Retinal pigment epithelial cell (primary cell): ENCODE measurements at regions not wholly inside any gene's neighbourhood (a gene's known extent, or its start where the extent isn't known, plus 50 kb on each side); places are given as distances from the start of the nearest gene placed in this dataset.

Source experiments
- DNase-seq: peaks from one replicate; pipeline ENCODE4 v3.0.0-alpha.2; 2010; ENCODE audit warnings: low read depth
- H3K4me3 ChIP-seq: 2 replicates; pipeline ENCODE4 v1.5.1; 2011; ENCODE audit warnings: mild to moderate bottlenecking, low read length, control low read depth, moderate library complexity
- TF ChIP-seq, protein P1 (sequence below): conservative IDR thresholded peaks from 2 replicates; pipeline ENCODE4 v1.5.1; 2011; ENCODE audit warnings: low read depth, low read length, control low read depth, inconsistent platforms

DNA sequence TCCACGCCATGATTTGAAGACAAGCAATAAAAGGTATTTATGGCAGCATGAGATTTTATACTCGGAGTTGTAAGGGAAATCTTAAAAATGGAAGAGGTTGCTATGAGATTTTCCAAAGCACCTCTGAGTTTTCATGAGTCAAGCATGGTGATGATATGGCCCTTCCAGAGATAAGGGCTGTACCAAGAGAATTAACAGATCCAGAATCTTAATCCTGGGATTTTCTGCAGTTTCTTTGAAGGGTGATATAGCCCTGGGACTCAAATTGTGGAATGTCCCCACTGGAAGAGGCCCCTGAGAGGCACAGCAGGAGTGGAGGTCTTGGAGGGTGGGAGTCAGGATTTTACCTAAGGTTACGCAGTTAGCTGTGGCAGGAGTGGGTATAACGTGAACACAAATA lies 243.3 kb downstream of the ZNF621 start:
- H3K4me3 ChIP-seq: no peak overlapping the region
- DNase-seq: no peak
- TF ChIP-seq, protein P1, sequence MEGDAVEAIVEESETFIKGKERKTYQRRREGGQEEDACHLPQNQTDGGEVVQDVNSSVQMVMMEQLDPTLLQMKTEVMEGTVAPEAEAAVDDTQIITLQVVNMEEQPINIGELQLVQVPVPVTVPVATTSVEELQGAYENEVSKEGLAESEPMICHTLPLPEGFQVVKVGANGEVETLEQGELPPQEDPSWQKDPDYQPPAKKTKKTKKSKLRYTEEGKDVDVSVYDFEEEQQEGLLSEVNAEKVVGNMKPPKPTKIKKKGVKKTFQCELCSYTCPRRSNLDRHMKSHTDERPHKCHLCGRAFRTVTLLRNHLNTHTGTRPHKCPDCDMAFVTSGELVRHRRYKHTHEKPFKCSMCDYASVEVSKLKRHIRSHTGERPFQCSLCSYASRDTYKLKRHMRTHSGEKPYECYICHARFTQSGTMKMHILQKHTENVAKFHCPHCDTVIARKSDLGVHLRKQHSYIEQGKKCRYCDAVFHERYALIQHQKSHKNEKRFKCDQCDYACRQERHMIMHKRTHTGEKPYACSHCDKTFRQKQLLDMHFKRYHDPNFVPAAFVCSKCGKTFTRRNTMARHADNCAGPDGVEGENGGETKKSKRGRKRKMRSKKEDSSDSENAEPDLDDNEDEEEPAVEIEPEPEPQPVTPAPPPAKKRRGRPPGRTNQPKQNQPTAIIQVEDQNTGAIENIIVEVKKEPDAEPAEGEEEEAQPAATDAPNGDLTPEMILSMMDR: no peak

DNA sequence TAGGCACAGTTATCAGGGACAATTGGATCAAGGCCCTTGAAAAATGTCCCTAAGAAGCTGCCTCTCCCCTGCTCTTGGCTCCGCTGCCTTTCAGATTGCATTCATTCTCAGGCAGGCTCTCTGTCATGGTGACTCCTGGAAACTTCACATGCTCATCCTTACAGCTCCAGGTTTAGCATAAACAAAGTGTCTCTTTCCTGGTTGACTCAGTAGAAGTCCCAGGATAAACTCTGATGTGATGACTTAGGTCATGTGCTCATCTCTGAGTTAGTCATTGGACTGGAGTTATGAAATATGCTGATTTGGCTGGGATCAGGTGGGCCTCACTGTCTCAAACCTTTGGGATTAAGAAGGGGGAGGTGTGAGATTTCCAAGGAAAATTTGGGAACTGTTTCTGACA lies 243.8 kb downstream of the ZNF621 start:
- TF ChIP-seq, protein P1: no peak
- DNase-seq: no peak

DNA sequence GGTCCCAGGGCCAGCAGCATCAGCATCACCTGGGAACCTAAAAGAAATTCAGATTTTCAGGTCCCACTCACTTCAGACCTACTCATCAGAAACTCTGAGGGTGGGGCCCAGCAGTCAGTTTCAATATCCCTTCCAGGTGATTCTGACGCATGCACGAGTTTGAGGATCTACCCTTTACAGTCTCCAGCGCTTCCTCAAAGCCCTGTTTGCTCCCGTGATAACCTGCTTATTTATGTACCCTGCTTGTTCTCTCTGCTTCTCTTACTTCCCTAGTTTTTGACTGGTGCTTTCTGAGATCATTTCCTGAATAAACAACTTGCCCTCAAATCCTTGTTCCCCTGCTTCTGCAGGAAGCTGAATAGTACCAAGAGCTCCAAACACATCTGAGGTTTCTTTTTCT lies 245.3 kb downstream of the ZNF621 start:
- H3K4me3 ChIP-seq: no peak overlapping the region
- TF ChIP-seq, protein P1: no peak
- DNase-seq: no peak

More for the DNA sequence above, 243.8 kb downstream of the ZNF621 start:
- no peak overlapping the region for H3K4me3 ChIP-seq

DNA sequence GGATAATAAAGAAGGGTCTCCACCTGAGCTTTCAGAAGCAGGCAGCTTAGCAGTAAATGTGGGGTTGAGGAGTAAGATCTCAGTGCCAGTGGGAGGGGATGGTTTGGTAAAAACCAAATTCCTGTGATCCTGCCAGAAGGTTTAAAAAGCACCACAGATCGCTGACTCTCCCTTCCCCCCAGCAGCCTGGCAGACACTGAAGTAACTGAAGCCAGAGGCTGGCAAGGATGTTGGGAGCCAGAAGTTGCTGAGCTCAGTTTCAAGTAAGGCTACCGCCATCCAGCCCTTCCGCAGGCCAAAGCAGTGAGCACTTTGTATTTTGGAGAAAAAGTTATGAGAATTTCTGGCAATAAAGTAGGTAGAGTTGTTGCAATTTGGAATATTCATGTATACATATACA lies 246.4 kb downstream of the ZNF621 start:
- no peak overlapping the region for H3K4me3 ChIP-seq
- TF ChIP-seq, protein P1: no peak
- no peak for DNase-seq

DNA sequence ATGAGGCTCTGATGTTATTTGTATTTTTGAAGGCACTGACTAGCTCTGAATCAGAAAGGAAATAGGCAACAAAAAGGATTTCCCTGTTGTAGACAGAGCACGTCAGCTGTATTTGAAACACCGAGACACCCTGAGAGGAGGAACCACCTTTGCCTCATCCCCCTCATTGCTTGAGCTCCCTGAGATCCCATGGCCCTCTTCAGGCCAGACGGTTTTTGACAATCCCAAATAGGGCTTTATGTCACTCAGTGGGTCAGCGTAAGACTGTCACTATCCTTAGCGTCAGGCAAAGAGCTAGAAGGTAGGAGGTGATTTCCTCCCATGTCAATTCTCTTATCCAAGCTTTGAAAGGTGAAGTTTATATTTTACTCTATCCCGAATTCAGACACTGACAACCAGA lies 254.3 kb downstream of the ZNF621 start:
- TF ChIP-seq, protein P1: no peak
- no peak overlapping the region for H3K4me3 ChIP-seq
- no peak for DNase-seq

DNA sequence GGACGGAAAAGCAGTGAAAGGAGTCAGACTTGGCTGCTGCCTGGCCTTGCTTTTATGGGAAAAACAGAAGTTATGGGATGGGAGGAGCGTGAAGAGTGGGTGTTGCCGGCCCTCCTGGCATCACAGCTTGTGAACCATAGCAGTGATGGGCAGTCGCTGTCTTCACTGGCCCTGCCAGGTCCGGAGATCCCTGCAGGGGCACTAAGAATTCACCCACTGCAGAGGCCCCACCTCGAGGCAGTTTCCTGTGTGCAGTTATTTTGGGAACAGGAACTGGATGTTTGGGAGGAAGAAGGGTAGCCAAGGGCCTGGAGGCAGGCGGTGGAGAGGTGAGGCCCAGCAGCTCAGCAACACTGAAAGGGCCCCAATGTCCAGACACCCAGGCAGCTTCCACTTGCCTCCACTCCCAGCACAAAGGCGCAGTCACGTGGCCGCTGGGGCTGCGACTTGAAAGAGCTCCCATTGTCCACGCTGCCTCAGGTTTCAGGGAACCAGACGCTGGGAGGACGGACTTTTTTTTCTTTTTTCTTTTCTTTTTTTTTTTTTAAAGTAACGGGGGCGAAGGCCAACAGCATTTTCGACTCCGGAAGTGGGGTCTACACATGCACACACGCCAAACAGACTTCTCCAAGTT lies 255.6 kb downstream of the ZNF621 start:
- H3K4me3 ChIP-seq: no peak overlapping the region
- TF ChIP-seq, protein P1: no peak

DNA sequence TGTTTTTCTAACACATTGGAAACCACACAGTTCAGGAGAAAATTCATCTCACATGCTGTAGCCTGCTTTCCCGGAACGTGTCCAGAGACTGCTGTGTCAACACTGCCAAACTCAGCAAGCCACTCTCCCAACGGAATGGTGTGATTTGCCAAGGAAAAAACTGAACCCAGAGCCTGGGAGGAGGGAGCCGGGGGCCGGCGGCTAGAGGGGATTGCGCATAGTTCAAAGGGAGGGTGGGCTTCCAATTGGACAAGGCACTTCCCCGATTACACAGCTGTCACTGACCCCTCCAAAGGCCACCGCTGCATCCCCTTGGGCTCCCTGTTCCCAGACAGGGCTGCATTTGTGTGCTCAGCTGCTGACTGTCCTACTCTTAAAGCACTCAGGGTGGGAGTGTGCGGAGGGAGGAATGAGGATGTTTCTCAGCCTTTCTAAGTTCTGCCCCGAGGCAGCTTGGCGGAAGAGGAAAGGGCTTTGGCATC lies 256.2 kb downstream of the ZNF621 start:
- DNase-seq: no peak
- no peak overlapping the region for H3K4me3 ChIP-seq
- TF ChIP-seq, protein P1: no peak

More for the DNA sequence above, 255.6 kb downstream of the ZNF621 start:
- no peak for DNase-seq
